ENCODE measurements at regions not wholly inside any gene's neighbourhood (a gene's known extent, or its start where the extent isn't known, plus 50 kb on each side); places are given as distances from the start of the nearest gene placed in this dataset.

GRCh38 chr3:134743006-134743405 is 52.1 kb upstream of the EPHB1 start:
- intact Hi-C loops (cut with DNase I; ENCODE audit: low total_unique reads), result loop anchor here (5.0 kb wide), 1 partner anchor 836 kb away; no protein-coding TSS in a partner anchor
- H3K27ac ChIP-seq, result no peak overlapping the region
- H3K36me3 ChIP-seq, result no peaks in the 10 kb centered on the region
- H3K27me3 ChIP-seq, result no peaks in the 10 kb centered on the region
- no peak for DNase-seq (ENCODE audit: low spot score in 2 of 2)
- H3K4me3 ChIP-seq, result no peak overlapping the region
- H3K4me1 ChIP-seq, result no peaks in the 10 kb centered on the region
- no peaks in the 10 kb centered on the region for H3K9me3 ChIP-seq
- no peak for TF ChIP-seq CTCF (IDR thresholded peaks at IDR 0.05)
- no peak for TF ChIP-seq POLR2AphosphoS5 (IDR thresholded peaks at IDR 0.05)
- no peak for TF ChIP-seq POLR2A (IDR thresholded peaks at IDR 0.05)
